ENCODE measurements at regions not wholly inside any gene's neighbourhood (a gene's known extent, or its start where the extent isn't known, plus 50 kb on each side); places are given as distances from the start of the nearest gene placed in this dataset.

DNA sequence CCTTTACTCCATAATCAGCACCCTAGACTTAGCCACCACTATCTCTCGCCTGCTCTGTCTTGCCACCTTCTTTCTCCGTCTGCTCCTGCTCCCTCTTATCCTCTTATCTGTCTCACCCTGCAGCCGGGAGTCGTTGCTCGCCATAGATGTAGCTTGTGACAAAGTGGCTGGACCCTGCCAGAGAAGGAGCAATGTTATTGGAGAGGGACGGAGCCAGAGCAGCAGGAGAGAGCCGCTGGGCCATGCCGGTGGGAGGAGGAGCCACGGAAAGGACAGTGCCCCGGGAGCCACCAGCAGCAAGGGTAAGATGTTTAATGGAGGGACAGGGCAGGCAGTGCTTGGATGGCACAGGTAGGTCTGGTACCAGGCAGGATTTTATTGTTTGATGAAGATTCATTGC lies 137.3 kb downstream of the SEC61B start:
- no peak for DNase-seq (ENCODE audit: low read depth)
- no peak overlapping the region for H3K4me3 ChIP-seq (ENCODE audit: low read depth, low read length)
- TF ChIP-seq, protein P1, sequence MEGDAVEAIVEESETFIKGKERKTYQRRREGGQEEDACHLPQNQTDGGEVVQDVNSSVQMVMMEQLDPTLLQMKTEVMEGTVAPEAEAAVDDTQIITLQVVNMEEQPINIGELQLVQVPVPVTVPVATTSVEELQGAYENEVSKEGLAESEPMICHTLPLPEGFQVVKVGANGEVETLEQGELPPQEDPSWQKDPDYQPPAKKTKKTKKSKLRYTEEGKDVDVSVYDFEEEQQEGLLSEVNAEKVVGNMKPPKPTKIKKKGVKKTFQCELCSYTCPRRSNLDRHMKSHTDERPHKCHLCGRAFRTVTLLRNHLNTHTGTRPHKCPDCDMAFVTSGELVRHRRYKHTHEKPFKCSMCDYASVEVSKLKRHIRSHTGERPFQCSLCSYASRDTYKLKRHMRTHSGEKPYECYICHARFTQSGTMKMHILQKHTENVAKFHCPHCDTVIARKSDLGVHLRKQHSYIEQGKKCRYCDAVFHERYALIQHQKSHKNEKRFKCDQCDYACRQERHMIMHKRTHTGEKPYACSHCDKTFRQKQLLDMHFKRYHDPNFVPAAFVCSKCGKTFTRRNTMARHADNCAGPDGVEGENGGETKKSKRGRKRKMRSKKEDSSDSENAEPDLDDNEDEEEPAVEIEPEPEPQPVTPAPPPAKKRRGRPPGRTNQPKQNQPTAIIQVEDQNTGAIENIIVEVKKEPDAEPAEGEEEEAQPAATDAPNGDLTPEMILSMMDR (conservative IDR thresholded peaks at IDR 0.05; ENCODE audit: low read depth, low read length) = no peak

DNA sequence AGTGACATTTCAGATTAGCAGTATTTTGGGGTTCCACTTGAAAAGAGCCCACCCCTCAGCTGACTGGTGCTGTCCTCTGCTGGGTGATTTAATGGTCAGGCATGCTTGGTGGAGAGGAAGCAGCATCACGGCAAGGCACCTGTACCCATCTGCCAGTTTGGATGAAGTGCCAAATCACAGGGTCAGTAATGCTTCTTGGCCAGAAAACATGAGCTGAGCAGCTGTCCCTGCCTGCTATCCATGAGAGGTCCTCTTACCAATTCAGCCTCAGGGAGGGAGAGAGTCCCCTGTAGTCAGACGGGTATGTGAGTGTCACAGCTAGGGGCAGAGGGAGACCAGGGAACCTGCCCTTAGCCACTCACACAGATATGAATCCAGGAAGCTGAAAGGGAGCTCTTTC lies 137.9 kb downstream of the SEC61B start:
- no peak overlapping the region for H3K4me3 ChIP-seq (ENCODE audit: low read depth, low read length)
- no peak for DNase-seq (ENCODE audit: low read depth)
- TF ChIP-seq, protein P1 (conservative IDR thresholded peaks at IDR 0.05; ENCODE audit: low read depth, low read length) = no peak

DNA sequence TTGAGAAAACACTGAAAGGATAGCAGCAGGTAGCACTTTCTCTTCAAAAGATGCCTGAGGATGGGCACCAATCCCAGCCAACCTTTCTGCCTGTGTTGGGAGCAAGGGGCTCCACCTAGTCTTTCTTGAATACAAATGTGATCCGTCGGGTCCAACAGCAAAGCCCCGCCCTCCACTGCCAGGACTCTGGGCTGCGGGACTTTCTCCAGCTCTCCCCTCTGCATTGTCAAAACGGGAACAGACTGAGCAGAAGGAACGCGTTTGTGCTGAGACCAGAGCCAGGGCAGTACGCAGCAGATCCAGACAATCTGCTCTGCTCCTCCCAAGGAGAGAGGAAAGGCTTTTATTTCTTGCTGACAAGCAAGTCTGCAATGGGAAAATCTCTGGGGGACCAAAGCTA lies 139.7 kb downstream of the SEC61B start:
- TF ChIP-seq, protein P1 (conservative IDR thresholded peaks at IDR 0.05; ENCODE audit: low read depth, low read length) = no peak
- H3K4me3 ChIP-seq (ENCODE audit: low read depth, low read length) = no peak overlapping the region
- DNase-seq (ENCODE audit: low read depth) = no peak

DNA sequence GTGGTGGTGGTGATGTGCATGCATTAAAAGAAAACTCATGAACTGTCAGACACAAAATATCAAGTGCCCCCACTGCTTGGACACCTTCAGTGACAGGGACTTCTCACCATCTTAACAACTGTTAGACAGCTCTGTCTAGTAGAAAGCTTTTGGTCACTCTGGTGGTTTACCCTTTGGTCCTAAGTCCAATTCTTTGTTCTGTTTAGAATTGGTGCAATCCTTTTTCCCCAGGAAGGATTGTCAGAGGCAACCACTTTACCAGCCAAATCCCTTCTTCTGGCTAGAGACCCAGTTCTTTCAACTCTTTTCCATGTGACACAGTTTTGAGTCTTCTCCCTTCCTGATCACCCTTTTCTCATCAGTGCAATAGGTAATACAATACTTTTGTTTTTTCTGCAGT lies 140.2 kb downstream of the SEC61B start:
- TF ChIP-seq, protein P1 (conservative IDR thresholded peaks at IDR 0.05; ENCODE audit: low read depth, low read length) = no peak
- DNase-seq (ENCODE audit: low read depth) = no peak

DNA sequence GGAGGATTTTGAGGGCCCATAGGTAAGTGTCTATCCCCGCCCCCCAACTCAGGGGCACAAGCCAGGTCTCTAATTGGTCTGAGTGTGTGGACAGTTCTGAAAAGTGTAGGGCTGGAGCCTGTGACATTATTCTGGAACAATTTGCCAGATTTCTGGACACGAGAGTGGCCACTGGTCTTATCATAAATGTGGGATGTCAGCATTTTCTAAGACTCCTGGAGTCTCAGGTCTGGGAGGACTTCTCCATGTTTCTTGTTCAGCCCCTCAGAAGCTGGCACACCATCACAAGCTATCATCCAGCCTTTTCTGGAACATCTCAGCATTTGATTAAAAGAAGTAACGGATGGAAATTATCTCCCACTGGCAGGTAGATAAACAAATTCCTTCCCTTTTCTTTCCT lies 141.4 kb downstream of the SEC61B start:
- TF ChIP-seq, protein P1 (conservative IDR thresholded peaks at IDR 0.05; ENCODE audit: low read depth, low read length) = no peak
- DNase-seq (ENCODE audit: low read depth) = no peak
- no peak overlapping the region for H3K4me3 ChIP-seq (ENCODE audit: low read depth, low read length)

More for the DNA sequence above, 140.2 kb downstream of the SEC61B start:
- H3K4me3 ChIP-seq (ENCODE audit: low read depth, low read length) = no peak overlapping the region

DNA sequence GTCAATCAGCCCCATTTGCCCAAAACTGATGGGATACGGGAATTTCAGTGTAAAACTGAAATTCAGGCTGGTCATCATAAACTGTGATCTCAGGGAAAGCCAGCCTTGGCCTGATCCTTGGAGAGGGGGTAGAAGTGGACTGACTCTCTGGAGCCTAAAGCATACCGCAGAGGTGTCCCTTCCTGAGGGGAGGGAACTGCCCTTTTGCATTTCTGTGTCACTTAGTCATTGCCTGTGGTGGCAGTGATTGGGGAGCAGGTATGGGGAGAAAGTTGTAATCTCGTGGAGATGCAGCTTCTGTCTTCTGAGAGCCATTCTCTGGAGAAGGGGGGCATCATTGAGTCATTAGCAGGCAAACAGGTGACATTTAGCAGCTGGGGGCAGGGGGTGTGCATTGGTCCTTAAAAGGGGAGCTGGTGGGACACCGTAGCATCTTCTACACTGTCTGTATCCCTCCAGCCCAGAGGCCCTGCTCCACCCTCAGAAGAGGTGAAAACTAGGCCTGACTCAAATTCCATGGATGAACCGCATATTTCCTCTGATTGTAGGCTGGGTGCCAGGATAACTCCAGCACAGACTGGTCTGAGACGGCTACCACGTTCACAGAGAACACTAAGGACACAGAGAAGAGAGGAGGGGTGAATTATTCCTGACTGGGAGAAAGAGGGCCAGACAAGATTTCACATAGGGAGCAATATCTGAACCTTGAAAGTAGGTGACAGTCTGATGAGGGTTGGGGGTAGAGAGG lies 143.3 kb downstream of the SEC61B start:
- DNase-seq (ENCODE audit: low read depth) = peak; percentile 85
- no peak overlapping the region for H3K4me3 ChIP-seq (ENCODE audit: low read depth, low read length)
- TF ChIP-seq, protein P1 (conservative IDR thresholded peaks at IDR 0.05; ENCODE audit: low read depth, low read length) = no peak

DNA sequence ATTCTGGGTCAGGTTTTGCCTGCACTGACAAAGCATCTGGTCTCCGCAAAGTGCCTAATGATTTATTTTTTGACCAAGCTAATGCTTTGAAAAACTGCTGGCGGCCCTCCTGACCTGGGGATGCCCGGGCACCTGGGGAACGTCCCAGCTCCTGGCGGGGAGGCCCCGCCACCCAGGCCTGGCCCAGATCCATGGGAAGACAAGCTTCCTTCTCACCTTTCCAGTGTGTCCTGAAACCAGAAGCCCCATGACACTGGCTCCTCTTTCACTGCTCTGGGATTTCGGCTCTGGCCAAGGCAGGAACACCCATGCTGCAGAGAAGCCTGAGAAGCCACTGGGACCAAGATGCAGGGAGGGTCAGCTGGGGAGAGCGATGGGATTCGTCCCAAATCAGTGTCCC lies 144.1 kb downstream of the SEC61B start:
- DNase-seq (ENCODE audit: low read depth) = no peak
- TF ChIP-seq, protein P1 (conservative IDR thresholded peaks at IDR 0.05; ENCODE audit: low read depth, low read length) = no peak
- no peak overlapping the region for H3K4me3 ChIP-seq (ENCODE audit: low read depth, low read length)
